Stomach (tissue), 8 donors: ENCODE measurements at regions not wholly inside any gene's neighbourhood (a gene's known extent, or its start where the extent isn't known, plus 50 kb on each side); places are given as distances from the start of the nearest gene placed in this dataset.

Experiments
- DNase-seq, 2 donors: peaks; one replicate each; pipeline versions ENCODE4 v3.0.0 to v3.0.0-alpha.2; 2013 to 2019
- H3K27ac ChIP-seq, 5 donors: fragments of 200-600 bp in 4 of 5; sonication (generic) in 4 of 5; one replicate each; pipeline ENCODE4 v1.5.1; 2013 to 2019; ENCODE audit warnings: mild to moderate bottlenecking in 1 of 5, moderate library complexity in 1 of 5
- H3K27me3 ChIP-seq, 3 donors: fragments of 200-600 bp; sonication (generic); one replicate each; pipeline ENCODE4 v1.5.1; 2017 to 2019; ENCODE audit warnings: mixed run types in 1 of 3
- H3K36me3 ChIP-seq, 4 donors: fragments of 200-600 bp; sonication (generic); 1 replicate in 3 of 4; 2 replicates in 1 of 4; pipeline ENCODE4 v1.5.1; 2016 to 2019
- H3K4me1 ChIP-seq, 4 donors: fragments of 200-600 bp; sonication (generic); one replicate each; pipeline ENCODE4 v1.5.1; 2016 to 2019
- H3K4me3 ChIP-seq, 4 donors: fragments of 200-600 bp; sonication (generic) in 3 of 4; one replicate each; pipeline ENCODE4 v1.5.1; 2016 to 2019; ENCODE audit warnings: mild to moderate bottlenecking in 1 of 4
- H3K9me3 ChIP-seq, 4 donors: fragments of 200-600 bp; sonication (generic); one replicate each; pipeline ENCODE4 v1.5.1; 2016 to 2019
- CTCF ChIP-seq, 7 experiments: fragments of 450-650 bp in 4 of 7; fragments of 200-600 bp in 3 of 7; sonication (generic) in 3 of 7; IDR thresholded peaks; one replicate each; pipeline ENCODE4 v1.5.1; 2016 to 2019; ENCODE audit warnings: antibody characterized with exemption in 7 of 7, control low read depth in 2 of 7, mild to moderate bottlenecking in 1 of 7
- EP300 ChIP-seq: sonication (generic); formaldehyde crosslinking; IDR thresholded peaks from one replicate; pipeline ENCODE4 v1.6.1; 2017; ENCODE audit warnings: antibody characterized with exemption
- POLR2A ChIP-seq, 4 donors: fragments of 450-650 bp; IDR thresholded peaks; one replicate each; pipeline ENCODE4 v1.6.1; 2016; ENCODE audit warnings: antibody characterized with exemption in 4 of 4, control low read depth in 2 of 4, mild to moderate bottlenecking in 1 of 4, moderate library complexity in 1 of 4
- POLR2AphosphoS5 ChIP-seq, 3 donors: sonication (generic); formaldehyde crosslinking; IDR thresholded peaks; one replicate each; pipeline ENCODE4 v1.6.1; 2016; ENCODE audit warnings: antibody characterized with exemption in 3 of 3
- WGBS, 5 donors: extraction: QIAGEN DNeasy Blood & Tissue Kit in 3 of 5; methylation state at CpG; one replicate each; pipeline versions ENCODE4 v1.1.5 to v1.1.7; 2013 to 2018; 5-methylcytosine and 5-hydroxymethylcytosine counted together
- intact Hi-C: fragments of 100-400 bp; cut with DNase I; formaldehyde crosslinking; loops from one replicate; pipeline ENCODE4 v1.15.1; 2023; ENCODE audit warnings: low total_unique reads
- donor health status: healthy with polysubstance abuse.
- donor health status: Bipolar disorder and iron deficiency.
- donor health status: healthy.

DNA sequence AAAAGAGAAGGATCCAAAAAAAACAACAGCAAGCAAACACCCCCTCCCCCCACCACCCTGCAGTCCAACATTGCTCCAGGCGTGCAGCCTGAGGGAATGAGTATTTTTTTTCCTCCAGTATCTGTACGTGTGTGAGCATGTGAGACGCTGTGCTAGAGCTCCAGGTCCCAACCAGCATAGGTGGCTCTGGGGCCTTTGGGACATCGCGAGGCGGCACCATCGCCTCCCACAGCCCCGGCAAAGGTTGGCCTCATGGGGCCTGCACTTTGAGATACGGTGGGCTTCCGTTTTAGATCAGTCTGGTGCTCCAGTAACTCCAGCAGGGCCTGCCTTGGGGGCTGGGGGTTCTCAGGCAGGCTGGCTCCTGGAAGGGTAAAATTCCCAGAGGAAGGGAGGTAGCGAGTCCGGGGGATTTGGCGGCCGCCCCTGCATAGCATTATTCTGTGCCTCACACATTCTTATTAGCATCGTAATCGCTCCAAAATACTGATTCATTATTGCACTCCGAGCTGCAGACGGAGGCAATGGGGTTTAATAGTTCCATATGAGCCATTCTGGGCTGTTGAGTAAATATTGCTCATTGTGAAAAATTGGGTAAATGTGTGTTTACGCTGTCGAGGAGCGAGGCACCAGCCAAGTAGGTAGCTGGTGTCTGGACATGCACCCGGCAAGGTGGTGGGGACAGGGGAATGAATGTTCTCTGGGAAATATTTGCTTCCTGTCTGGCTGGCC is 143.1 kb upstream of the MYL2 start:
- H3K9me3 ChIP-seq, result no peaks in the 10 kb centered on the region
- TF ChIP-seq POLR2AphosphoS5 (IDR thresholded peaks at IDR 0.05) (no peak), CTCF (IDR thresholded peaks at IDR 0.05) (no peak), EP300 (no peak), POLR2A (IDR thresholded peaks at IDR 0.05) (no peak)
- H3K27ac ChIP-seq, result no peak overlapping the region
- H3K4me1 ChIP-seq, result no peaks in the 10 kb centered on the region
- H3K27me3 ChIP-seq, result peaks cover 0 to 4% (median 1%) of the 10 kb centered on the region in 3 donors
- H3K36me3 ChIP-seq, result no peaks in the 10 kb centered on the region
- intact Hi-C loops, result no loop called here
- no peak for DNase-seq
- H3K4me3 ChIP-seq, result no peak overlapping the region
- WGBS, 5 donors, result 64 to 77% (median 75%) methylated on average over 15 to 22 of the region's 22 CpGs

DNA sequence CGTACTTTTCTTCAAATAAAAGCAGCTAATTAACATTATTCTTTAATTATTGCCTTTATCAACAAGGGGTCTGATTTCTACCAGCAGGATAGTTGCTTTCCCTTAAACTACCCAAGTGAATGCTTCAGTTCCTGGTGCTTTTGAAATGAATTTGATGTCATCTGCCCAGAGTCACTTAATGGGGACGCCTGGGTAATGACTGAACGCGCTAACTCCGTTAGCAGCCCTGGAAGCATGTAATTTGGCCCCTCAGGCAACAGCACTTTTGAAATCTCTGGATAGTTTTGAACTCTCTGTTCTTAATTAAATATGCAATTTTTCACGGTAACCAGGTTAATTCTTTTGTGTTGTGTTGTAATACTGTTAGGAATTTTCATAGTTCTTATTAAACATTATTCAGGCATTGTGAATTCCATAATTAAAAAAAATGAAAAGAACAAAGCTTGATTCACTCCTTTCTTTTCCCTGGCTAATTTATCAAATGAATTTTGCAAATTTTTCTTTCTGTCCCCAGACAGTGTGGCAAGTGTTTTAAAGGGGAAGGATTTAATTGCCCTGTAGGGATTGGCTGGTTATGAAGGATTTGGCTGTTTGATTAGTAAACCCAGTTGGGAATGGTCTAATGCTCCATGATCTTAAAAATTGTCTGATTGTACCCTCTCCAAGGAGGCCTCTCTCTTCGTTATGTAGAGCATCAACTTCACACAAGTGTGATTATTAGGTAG is 137.5 kb upstream of the MYL2 start:
- WGBS, 5 donors, result 86 to 89% (median 87%) methylated on average over 7 of the region's 7 CpGs
- no peaks in the 10 kb centered on the region for H3K36me3 ChIP-seq
- peaks cover 0 to 5% (median 0%) of the 10 kb centered on the region in 4 donors for H3K4me1 ChIP-seq
- DNase-seq, result no peak
- H3K4me3 ChIP-seq, result no peak overlapping the region
- no peak overlapping the region for H3K27ac ChIP-seq
- peaks cover 0 to 4% (median 0%) of the 10 kb centered on the region in 3 donors for H3K27me3 ChIP-seq
- intact Hi-C loops, result no loop called here
- TF ChIP-seq POLR2A (IDR thresholded peaks at IDR 0.05) (no peak), POLR2AphosphoS5 (IDR thresholded peaks at IDR 0.05) (no peak), EP300 (no peak), CTCF (IDR thresholded peaks at IDR 0.05) (no peak)
- H3K9me3 ChIP-seq, result no peaks in the 10 kb centered on the region

- H3K4me1 ChIP-seq, result peaks cover 0 to 5% (median 0%) of the 10 kb centered on the region in 4 donors
- no peak for TF ChIP-seq POLR2A (IDR thresholded peaks at IDR 0.05)
- no peak overlapping the region for H3K4me3 ChIP-seq
- H3K36me3 ChIP-seq, result no peaks in the 10 kb centered on the region
- intact Hi-C loops, result no loop called here
- WGBS, 5 donors, result 66 to 83% (median 71%) methylated on average over 8 of the region's 8 CpGs
- peak in 1 of 2 donors; percentile 57 for DNase-seq
- peak overlapping the region in 1 of 5 donors; percentile 32 for H3K27ac ChIP-seq
- H3K27me3 ChIP-seq, result peaks cover 0 to 4% (median 0%) of the 10 kb centered on the region in 3 donors
- H3K9me3 ChIP-seq, result no peaks in the 10 kb centered on the region
Measured at GRCh38 chr12:111056618-111057521, 136.5 kb upstream of the MYL2 start.

DNA sequence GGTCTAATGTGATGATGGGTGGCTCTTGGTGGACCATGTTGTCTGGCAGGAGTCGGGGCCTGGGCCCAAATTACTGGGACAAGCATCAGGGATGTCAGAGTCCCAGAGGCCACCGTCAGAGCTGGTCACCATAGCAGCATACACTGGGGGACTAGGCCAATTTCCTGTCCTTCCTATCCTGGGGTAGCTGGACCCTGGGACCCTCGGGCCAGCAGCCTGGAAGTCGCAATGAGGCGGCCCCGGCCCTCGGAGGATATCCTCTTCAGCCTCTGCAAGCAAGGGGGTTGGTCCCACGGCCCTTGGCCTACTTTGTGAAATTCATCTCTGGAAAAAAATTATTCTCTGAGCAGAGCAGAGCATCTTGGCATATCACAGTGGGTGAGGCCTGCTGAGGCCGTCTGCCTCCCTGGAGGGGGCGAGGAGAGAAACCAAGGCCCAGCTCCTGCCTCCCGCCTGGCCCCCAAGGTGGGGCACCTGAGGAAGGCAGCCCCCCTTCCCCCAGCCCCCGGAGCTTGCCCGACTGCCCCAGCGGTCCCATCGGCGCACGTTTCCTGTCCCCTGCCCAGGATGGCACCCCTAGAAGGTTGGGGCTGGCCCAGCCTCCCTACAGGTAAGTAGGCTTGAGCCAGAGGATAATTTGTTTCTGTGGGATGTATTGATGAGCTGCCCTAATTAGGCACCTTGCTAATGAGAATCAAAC is 135.0 kb upstream of the MYL2 start:
- Histone ChIP-seq H3K4me1 (peaks cover 0 to 5% (median 0%) of the 10 kb centered on the region in 4 donors), H3K27ac (no peak overlapping the region), H3K9me3 (peaks cover 0 to 4% (median 0%) of the 10 kb centered on the region in 4 donors), H3K4me3 (no peak overlapping the region), H3K27me3 (peaks cover 0 to 4% (median 0%) of the 10 kb centered on the region in 3 donors), H3K36me3 (no peaks in the 10 kb centered on the region)
- TF ChIP-seq EP300, result no peak
- TF ChIP-seq CTCF (IDR thresholded peaks at IDR 0.05), result no peak
- no peak for TF ChIP-seq POLR2A (IDR thresholded peaks at IDR 0.05)
- no peak for TF ChIP-seq POLR2AphosphoS5 (IDR thresholded peaks at IDR 0.05)
- intact Hi-C loops, result no loop called here
- DNase-seq, result no peak
- WGBS, 5 donors, result 83 to 91% (median 90%) methylated on average over 12 to 17 of the region's 17 CpGs
